ENCODE measurements at regions not wholly inside any gene's neighbourhood (a gene's known extent, or its start where the extent isn't known, plus 50 kb on each side); places are given as distances from the start of the nearest gene placed in this dataset.

DNA sequence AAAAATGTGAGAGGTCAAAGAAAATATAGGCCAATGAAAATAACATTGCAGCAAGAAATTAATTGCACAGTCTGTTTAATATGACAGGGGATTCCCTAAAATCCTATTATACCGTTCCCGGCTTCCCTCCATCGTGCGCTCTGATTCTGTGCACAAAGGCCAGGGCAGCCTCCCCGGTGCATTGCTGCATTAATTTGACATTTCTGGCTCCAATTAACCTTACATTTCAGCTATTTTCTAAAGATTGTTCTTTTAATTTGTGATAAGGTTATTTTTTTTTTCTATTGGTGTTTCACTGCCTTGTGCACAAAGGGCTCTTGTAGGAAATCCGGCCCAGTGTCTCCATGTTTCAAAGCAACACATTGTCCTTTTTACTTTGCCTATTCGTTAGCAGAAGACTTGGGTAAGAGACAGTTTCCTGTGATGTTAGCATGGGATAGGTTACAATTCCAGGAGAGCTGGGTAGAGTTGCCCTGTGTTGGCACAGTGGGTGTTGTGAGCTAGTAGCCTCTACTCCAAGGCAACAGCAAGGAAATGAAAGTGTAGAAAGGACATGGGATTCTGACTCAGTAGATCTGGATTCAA lies 257.3 kb upstream of the IGF1R start:
- no peak for DNase-seq

DNA sequence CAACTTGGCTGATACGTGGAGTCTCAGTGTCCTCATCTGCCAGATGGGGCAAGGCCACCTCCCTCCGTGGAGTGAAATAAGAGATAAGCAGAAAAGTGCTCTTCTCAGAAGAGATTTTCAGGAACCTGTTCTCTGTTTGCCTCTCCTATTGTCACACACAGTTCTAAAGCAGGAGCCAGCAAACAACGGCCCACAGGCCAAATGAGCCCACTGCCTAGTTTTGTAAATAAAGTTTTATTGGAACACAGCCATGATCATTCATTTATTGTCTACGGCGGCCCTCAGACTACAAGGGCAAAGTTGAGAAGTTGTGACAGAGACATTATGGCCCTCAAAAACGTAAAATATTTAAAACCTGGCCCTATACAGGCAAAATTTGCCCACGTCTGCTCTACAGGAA lies 256.8 kb upstream of the IGF1R start:
- DNase-seq, result no peak

DNA sequence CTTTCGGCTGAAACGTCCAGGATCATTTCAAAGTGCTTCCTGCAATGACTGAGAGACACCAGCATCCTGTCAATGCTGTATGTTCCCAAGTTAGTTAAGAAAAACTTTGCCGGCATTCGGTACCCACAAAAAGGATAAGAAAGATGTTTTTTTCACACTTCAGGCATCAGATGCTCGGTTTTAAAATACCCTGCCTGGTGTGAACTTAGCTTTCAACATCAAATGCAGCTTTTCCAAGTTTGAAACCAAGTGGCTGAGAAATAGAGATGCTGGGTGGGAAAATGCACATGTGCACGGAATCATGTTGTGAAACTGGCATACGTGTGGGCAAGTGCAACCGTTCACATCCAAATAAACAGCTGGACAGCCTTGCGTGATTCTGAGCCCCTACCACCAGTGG lies 254.9 kb upstream of the IGF1R start:
- DNase-seq, result no peak

DNA sequence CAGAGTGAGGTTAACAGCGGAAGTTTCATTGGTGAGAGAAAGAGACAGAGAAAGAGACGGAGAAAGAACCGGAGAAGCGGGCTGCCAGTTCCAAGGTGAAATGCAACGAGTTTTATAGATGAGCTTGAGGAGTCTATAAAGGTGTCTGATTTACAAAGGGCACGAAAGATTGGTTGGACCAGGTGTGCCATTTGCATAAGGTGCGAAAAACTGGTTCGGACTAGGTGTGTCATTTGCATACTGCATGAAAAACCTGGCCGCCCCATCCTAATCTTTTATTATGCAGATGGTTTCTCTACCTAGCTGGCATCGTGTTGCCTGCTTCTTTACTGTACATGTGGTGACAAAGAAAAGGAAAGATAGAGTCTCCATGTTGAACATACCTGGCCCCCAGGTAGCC lies 253.8 kb upstream of the IGF1R start:
- no peak for DNase-seq

DNA sequence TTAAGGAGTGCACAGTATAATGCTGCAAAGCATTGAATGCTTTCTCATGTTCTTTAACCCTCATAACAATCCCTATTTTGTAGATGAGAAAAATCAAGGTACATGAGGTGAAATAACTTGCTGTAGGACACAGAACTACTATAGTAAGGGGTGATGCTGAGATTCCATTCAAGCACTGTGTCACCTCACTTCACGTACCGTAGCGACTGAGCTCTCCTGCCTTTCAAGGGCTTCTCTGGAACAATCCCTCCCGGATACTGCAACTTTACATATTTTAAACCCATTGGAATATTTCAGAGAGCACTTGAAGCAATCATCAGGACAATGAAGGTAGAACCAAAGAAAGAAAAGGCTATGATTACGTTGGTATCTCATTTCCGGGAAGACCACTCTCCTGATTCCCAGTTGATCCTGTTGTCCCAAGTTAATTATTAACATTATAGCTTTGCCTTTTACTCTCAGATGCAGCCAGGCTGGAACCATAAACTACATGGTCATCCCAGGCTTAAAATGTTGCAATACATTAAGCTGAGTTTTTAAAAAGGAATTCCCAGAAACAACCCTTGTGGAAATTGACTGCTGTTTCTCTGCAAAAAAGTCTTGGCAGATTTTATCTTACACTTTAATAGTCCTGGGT lies 252.2 kb upstream of the IGF1R start:
- DNase-seq, result no peak

DNA sequence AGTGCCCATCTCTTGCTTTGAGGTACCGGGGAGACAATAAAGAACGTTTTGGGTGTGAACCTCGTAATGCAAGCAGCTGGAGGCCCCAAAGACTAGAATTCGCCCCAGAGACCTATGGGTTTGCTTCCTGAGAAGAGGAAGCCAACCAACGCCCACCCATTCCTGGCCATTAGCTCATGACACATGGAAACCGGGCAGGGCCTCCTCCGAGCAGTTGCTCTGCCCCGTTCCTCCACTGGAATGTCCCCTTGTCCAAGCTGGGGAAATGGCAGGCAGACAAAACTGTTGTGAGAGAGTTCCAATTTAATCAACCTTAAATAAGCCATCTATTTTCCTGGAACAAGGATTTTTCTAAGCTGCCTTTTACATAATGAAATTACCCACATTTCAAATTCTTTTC lies 250.9 kb upstream of the IGF1R start:
- DNase-seq, result no peak

DNA sequence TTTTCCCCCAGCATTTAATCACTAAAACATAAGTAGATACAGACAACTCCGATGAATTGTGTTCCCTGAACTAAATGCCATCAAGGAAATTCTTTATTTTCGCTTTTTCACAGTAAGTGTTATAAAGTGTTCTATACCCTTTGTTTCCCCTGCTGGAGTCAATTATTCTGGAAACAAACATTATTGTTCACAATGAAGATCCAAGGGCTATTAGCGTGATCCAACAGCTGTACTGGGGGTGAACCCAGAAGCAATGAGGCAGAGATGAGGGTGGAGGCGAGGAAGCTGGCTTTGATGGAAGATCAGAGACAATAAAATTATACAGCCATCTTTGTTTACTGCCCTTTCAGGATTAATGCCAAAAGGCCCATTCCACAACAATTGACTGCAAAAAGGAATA lies 250.3 kb upstream of the IGF1R start:
- DNase-seq, result no peak

DNA sequence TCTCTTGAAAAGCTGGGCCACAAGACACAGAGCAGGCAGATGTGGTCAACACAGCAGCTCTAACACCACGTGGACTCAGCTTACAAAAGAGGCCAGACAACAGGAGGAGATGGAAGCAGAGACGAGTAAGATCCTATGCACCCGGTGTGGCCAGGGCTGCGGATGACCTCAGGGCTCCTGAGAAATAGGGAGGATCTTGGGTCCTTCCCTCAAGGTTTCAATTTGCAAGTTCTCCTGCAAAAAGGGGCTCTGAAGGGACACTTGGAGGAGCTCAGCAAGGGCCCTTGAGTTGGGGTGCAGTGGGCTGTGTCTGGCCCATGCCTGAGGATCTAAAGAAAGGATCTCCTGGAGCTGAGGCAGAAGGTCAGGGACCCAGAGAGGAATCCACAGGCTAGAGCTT lies 249.5 kb upstream of the IGF1R start:
- no peak for DNase-seq

DNA sequence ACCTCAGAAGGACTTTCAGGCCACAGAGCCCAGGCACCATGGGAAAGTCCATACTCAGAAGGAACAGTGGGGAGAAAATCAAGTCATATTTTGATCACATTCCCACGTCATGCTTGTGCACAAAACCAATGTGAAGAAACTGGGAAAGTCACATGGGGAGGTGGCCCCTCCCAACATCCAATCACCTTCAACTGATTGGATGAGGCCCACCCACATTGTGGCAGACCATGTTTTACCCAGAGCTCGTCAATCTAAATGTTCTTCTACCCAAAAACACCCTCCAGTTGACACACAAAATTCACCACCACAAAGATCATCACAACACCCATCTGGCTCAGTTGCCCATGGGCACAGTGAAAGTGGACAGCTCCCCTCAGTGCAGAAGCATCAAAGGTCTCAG lies 248.2 kb upstream of the IGF1R start:
- no peak for DNase-seq

DNA sequence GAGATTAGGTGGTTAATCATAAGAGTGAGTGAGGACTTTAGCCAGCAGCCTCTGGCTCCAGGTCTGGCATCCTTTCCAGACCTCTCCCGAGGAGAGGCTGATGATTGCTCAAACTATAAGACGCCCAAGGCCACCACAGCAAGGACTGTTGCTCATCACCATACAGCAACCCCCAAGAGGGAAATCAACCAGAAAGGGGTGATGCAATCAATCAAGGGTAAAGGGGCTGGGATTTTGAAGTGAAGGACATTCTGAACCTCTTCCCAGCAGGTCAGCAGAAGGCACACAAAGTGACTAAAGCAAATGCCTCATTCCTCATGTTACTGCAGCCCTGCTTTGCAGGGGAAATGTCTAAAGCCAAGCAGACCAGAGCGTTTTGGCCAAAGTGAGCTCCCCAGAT lies 247.3 kb upstream of the IGF1R start:
- DNase-seq, result no peak

DNA sequence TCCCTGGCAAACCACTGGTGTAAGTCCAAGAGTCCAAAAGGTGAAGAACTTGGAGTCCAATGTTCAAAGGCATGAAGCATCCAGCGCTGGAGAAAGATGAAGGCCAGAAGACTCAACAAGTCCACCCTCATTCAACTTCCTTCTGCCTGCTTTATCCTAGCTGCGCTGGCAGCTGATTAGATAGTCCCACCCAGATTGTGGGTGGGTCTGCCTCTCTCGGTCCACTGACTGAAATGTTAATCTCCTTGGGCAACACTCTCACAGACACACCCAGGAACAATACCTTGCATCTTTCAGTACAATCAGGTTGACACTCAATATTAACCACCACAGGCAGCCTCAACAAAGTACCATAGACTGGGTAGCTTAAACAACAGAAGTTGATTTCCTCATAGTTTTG lies 245.9 kb upstream of the IGF1R start:
- no peak for DNase-seq

DNA sequence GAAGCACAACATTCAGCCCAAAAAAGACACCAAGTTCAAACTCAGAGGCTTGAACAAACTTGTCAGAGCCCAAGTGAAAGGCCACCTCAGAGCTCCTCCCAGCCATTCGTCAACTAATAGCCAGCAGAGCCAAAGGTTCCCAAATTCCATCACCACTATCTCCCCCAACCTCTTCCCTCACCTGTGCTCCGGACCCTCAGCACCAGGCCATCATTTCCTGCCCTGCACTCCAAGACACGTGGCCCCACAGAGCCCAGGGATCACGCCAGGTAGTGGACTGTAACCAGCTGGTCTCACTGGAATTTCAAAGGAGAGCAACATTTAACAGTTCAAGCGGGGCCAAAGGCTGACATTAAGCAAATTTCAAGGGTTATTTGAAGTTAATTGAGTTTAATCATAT lies 245.2 kb upstream of the IGF1R start:
- DNase-seq, result no peak

DNA sequence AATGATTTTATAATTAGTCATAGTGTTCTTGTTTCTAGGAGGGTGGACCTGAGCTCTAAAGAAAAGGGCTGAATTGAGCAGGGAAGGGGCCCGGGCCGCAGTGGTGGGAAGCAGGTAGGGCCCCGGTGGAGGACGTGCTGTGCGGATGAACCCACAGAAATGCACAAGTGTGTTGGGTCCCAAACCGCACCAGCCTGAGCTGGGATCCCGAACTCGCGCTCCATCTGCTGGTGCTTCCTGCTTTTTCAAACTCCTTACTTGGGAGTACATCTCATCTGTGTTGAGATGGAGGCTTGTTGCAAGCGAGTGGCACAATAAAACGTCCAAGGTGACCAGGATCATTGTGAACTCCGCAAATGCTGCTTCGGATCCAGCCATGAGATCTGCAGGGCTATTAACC lies 244.8 kb upstream of the IGF1R start:
- no peak for DNase-seq

DNA sequence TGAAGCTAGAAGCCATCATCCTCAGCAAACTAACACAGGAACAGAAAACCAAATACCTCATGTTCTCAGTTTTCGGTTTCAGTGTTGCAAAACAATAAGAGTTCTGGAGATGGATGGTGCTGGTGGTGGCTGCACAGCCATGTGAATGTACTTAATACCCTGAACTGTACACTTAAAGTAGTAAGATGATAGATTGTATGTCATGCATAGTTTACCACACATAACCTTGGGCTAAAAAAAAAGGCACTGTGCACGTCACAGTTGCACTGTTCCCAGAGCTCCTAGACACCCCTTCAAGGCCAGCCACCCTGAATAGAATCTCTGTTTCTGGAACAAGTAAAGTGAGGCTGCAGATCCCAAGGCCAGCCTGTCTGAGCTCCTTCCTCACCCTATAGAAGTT lies 243.3 kb upstream of the IGF1R start:
- peak; percentile 4 for DNase-seq

DNA sequence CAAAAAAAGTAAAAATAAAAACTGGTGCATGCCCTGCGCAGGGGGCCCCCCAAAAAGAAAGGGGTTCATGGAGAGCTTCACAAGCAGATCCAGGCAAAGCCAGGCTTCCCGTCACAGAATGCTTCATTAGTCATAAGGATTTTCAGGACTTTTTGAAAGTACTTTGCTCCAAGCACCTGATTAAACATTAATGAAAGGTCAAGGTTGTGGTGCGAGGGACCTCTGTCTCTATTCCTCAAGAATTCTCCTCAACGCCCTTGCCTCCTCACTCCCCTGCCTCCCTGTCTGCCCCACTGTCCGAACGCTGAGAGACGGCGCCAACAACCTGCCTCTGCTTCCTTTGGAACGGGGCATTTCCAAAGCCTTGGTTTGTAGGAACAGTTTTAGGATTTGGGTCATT lies 240.1 kb upstream of the IGF1R start:
- DNase-seq, result no peak

DNA sequence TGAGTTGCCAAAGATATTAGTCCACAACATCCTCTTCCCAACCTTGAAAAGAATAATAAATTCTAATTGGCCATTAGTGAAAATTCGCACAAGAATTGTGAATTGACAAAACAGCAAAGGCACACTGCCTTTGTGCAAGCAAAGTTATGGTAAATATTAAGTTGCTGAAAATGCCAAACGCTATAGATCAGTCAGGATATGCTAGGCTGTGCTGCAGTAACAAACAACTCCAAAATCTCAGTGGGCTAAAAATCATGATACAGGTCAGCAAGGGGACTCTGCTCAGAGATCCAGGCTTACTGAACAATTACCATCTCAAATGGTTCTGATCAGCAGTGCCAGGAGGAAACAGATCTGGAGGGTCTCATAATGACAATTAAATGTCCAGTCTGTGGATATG lies 238.0 kb upstream of the IGF1R start:
- no peak for DNase-seq

DNA sequence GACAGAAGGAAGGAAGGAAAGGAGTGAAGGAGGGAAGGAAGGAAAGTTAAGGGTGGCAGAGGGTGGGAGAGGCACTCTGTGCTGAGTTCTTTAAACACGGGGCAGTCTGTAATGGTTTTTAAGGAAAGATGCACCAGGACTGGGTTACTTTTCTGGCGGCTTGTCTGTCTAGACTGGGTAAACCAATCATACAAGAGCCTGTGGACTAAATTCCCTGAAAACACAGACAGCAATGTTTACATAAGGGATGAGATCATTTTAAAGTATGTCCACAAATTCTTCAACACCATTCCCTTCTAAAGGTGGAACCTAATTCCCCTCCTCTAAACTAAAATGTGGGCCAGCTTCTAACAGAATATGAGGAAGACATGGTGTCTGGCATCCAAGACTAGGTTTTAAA lies 235.5 kb upstream of the IGF1R start:
- no peak for DNase-seq

DNA sequence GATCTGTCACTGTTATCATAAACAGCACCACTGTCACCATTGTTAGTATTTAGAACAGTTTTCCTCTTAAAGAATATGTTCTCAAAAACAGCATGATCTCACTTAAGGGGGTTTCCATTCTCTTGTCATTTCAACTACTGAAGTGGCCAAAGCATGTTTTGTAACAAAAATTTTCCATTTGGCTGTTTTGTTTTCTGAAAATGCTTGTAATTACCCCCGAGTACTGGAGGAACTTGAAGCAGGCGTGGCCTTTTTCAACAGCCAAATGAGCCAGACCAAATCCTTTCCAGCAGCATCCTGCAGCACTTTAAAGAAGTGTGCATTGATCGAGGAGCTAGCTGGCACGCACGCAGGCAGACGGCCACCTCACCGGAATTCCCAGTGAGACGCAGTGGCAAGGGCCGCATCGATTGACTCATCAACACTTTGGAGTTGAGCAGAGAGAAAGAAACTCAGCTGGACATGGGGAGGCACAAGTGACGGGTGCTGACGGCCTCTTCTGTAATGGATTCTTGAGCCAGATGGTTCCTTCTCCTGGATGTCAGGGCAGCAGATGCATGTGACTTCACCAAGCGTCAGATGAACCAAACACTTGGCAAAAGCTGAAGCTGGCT lies 234.3 kb upstream of the IGF1R start:
- DNase-seq, result no peak

DNA sequence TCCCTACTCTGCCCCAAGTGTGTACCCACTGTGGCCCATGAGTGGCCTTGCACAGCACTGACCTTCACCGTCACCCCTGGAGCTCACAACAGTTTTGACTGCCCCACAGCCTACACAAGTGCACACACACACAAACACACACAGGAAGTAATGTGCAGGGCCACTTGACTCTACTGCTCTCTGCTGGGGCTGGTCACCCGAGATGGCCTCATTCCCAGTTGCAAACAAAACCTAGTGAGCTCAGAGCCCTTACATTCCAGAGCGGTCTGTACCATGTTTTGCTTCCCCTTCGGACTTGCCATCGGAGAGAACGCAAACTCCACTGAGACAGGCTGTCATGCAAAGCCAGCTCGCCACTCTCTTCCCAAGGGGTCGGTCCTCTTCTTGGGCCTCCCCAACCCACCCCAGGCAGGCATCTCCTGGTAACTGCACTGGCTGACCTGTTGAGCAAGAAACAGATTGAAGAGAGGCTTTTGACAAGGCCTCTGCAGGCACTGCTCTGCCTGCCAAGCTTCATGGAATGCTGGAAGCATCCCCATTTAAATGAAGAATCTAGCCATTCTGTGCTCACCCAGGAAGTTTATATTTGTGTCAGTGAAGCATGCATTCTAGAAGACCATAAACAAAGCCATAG lies 232.0 kb upstream of the IGF1R start:
- DNase-seq, result no peak

DNA sequence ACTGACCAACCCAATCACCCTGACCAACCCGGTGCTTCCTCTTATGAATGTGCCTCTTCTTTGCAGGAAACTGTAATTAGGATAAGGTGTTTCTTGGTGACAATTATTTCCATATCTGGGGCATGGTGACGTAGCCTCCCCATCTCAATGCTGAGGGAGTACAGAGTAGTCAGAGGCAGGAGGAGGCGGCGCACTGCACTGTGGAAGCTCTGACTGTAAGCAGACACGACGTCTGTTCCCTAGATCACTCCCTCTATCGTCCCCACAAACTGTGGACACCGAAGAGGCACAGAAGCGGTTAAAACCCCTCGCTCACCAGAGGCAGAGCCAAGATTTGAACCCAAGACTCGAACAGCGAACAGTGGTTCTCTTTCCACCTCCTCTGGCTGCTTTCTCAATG lies 231.0 kb upstream of the IGF1R start:
- DNase-seq, result no peak

DNA sequence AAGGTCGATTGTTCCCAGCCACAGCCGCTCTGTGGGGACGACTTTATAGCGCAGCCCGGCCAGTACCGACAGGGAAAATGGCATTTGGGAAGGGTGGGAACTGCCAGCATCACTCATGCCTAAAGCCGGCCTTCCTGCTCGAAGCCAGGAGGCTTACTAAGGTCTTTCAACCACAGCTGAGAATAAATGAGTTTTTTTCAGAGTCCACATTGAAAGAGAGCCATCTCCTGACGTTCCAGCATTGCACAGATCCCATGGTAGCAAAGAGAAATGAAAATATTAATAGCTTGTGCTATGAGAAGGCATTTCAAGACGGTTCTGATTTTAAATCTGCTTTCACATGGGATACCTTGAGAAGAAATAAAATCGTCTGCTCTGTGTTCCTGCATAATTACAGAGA lies 230.2 kb upstream of the IGF1R start:
- no peak for DNase-seq

DNA sequence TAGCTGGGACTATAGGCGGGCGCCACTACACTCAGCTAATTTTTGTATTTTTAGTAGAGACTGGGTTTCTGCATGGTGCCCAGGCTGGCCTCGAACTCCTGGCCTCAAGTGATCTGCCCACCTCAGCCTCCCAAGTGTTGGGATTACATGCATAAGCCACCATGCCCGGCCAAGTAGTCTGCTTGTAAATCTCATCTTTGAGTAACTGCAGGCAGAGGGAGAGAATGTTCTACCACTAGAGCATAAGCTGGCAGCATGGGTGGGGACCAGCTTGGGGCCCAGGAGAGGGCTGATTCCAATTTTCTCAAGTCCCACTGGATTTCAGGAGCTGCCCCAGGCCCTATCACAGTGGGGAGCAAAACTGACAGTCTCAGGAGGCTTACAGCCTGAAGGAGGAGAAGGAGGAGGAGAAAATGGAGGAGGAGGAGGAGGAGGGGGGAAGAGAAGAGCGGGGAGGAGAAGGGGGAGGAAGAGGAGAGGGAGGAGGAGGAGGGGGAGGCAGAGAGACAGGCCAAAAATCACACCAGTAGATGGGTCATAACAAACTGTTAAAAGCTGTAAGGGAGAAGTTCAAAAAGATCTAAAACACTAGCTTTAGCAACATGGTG lies 229.1 kb upstream of the IGF1R start:
- DNase-seq, result no peak

DNA sequence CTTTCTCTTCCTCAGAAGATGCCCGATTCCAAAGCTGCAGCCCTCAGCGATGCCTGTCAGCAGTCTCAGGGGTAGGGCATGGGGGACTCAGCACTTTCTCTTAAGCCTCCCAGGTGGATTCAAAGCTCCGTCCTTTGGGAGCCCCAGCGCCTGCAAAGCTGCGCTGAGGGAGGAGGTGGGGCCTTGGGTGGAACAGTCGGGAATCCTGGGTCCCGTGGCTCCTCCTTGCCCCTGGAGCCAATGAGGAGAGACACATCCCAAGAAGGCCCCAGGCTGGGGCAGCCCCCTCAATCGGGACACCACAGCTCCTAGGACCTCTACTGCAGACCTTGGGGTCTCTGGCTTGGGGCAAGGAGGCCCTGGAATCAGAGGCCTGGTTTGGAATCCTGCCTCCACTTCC lies 227.5 kb upstream of the IGF1R start:
- no peak for DNase-seq

Measured in activated CD4-positive, alpha-beta T cell treated with anti-CD3 and anti-CD28 coated beads, Interleukin-10, Interleukin-2, amounts not matched to agents 100 ng/mL and 50 ng/mL, durations not matched to agents 16 hours and 8 hours (primary cell).